GM21786 (cell line): ENCODE measurements at regions not wholly inside any gene's neighbourhood (a gene's known extent, or its start where the extent isn't known, plus 50 kb on each side); places are given as distances from the start of the nearest gene placed in this dataset.

Source experiments
- ATAC-seq: cut with Tn5 transposase; IDR thresholded peaks from one replicate; pipeline ENCODE4 v1.9.1; 2021; ENCODE audit not compliant: unreplicated experiment

DNA sequence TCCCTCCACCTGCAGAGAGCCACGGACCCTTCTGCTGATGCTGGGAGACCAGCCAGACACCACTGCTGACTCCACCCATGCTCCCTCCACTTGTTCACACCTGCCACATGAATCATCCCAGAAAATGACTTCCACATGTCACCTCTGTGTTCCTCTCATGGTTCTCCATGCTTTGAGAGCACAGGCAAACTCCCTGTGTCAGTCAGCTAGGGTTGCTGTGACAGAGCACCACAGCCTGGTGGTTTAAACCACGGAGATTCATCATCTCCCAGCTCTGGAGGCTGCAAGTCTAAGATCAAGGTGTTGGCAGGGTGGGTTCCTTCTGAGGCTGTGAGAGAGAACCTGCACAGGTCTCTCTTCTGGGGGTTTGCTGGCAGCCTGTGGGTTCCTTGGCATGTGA is 381.4 kb downstream of the GADD45G start:
- no peak for ATAC-seq

- ATAC-seq: no peak
These were observed 383.6 kb downstream of the GADD45G start for GRCh38 chr9:89988458-89988857.

DNA sequence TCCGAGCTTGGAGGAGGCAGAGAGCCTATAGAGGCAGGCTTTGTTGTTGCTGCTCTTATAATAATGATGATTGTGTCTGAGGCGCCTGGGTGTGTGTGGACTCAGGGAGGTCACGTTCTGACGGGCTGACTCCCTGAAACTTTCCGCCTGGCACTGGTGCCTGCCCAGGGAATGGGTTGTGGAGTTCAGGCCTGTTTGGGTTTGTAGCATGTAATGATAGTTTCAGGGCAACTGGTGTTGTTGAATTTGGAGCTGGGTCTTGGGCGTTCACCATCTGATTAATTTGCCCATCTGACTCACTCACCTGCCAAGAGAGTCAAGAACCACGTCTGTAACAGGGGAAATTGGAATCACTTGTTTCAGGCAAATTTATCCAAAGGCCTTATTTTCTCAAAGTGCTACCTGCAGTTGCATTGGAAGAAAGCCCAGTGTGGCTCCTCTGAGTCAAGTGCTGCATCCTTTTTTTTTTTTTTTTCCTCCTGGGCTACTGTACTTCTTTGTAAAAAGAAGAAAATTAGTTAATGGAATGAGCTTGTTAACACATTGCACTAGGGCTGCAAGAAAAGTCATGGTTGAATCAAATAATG is 386.5 kb downstream of the GADD45G start:
- ATAC-seq: no peak

GRCh38 chr9:89992326-89993198 is 387.8 kb downstream of the GADD45G start:
- ATAC-seq: no peak

DNA sequence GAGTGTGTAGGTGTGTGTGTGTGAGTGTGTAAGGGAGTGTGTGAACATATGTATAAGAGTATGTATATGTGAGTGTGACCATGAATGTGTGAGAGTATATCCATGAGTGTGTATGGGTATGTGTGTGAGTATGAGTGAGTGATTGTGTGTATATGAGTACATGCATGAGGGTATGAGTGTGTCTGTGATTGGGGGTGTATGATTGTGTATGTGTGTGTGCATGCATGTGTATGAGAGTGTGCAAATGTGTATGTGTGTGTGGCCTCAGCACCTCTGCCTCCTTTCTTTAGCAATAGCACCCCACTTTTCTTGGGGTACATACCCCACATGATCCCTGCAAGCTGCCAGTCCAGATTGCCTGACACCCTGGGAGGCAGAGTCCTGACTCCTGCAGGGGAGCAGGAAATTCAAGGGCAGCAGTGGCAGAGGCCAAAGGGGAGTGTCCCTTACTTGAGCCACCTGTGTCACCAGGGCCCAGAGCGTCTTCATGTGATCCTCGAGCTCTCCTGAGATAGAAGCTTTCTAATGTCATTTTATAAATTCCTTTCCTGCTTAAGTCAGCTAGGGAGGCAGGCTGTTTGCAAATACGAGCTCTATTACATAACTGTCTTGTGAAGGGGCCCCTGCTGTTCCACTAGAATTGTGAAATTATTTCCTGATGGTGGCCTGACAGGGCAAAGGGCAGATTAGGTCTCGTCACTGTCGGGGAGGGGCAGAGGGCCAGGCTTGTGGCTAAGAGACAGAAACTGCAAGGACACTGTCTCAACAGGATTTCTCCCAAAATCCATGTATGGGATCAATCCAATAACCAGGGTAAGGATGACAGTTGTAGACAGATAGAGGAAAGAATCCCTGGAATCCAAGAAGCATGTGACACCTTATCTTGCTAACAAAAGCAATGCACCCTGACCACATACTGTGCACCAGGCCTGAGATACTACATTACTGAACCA is 389.1 kb downstream of the GADD45G start:
- ATAC-seq: no peak

- no peak for ATAC-seq
These were observed 390.3 kb downstream of the GADD45G start for GRCh38 chr9:89994988-89995613.

- no peak for ATAC-seq
These were observed 391.3 kb downstream of the GADD45G start for GRCh38 chr9:89996116-89996515.

GRCh38 chr9:89996773-89997172 is 392.0 kb downstream of the GADD45G start:
- no peak for ATAC-seq

- ATAC-seq: no peak
These were observed 393.8 kb downstream of the GADD45G start for GRCh38 chr9:89998633-89999032.

DNA sequence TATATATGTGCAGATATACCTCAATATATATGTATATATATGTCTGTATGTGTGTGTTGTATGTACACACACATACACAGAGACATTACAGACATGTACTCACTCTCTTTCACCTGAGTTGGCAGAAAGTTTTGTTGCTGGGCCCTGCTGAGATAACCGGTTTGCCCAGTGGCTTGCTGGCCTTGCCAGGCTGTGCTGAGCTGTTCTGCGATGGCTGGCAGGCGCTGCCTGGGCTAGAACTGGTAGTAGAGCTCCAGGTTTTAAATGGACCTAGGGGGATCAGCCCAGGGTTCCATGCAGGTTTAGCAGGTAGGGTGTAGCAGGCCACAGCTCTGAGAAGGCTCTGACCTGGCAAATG is 394.3 kb downstream of the GADD45G start:
- no peak for ATAC-seq

DNA sequence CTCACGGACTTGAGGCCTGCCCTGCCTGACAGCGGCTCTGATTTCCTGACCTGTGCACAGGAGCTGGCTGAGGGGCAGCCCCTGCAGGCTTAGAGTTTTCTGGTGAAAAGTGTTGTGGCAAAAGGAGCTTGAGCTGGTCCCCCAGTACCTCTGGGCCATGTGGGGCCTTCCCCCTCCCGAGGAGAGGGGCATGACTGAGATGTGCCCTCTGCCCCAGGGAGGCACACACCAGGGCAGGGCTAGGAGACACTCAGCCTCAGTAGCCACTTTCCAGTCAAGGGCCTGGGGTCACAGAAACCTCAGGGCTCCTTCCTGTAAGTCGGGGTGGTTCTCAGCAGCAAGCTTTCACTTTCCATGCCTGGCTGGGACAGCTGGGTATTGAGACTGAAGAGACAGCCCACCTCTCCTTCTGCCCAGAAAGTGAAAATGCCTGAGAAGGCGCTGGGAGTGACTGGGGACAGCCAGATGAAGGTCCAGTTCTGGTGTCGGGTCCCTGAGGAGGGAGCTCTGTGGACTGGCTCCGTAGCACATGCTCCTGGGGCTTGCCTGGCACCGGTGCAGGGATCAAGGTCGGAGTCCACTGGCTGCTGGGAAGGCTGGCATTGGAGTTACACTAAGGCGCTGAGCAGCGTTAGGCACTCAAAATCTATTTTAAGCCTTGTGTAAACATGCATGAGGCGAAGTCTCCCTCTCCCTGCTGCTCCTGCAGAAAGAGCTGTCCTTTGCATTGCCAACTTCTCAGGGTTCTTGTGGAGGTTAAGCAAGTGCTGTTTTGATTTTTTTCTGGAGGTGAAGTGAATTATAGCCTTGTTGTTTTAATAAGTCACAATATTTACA is 394.9 kb downstream of the GADD45G start:
- peak; percentile 96 for ATAC-seq

GRCh38 chr9:90000925-90001324 is 396.1 kb downstream of the GADD45G start:
- no peak for ATAC-seq

DNA sequence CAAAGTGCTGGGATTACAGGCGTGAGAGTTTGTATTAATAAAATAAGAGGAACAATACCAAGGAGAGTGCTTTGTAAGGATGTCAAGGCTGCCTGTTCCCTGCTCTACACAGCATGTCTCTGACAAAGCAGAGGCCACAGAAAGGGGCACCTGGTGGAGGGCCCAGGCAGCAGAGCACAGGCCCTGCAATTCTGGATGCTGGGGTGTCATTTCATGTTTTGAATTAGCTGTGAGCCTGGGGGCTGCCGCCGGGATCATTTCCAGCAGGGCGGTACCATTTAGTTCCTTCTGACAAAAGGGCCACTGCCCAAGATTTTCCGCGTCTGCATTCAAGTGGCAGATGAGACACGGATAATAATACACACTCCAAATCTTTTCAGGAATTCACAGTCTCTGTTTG is 396.9 kb downstream of the GADD45G start:
- no peak for ATAC-seq

DNA sequence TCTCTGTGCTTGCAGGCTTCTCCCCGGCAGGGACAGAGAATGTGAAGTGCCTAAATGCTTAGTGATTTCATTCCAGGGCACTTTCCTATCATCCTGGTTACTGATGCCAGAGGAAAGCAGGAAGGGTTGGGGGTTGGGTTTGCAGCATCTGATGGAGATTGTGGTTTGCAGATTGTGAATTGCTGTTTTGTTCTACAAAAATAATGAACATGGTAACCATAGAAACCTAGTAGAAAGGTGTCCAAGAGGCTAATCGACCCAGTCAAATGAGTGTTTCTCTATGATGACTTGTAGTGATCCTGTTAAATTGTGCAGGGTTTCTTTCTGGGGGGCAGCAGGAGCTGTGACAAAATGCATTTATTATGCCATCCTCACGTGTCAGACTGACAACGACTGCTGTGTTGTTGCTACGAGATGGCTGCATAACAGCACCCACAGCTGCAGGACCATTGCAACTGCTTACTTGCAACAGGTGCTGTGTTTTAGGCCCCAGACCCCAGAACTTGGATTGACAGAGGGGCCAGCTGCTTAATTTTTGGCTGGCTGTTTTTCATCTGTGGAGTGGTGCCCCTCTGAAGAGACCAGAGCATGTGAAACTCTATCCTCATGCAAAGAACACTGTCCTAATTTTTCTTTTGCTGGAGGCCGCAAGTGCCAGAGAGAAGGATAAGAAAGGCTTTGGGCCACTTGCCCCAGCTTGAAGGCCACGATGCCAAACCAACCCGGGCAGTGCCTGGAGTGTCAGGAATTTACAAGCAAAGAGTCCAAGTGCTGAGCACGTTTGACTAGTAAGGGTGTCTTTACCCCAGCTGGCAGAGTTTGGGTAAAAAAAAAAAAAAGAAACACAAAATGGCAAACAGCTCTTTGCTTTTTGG is 397.8 kb downstream of the GADD45G start:
- ATAC-seq: no peak

DNA sequence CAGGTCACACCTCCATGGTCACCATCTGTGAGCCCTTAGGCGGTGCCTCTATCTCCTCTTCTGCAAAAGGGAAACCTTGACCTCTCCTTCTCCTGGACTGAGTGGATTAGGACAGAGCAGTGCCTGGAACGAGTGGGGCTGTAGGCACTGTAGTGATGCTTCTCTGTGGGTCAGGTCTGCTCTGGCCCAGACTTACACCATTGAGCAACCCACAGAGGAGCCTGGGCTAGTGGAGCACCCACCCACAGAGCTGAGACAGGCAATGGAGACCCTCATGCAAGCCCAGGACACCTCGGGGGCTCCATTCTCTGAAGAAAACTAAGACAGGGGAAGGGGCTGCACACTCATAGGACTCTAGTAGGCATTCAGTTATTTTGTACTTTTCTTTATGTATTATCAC is 400.6 kb downstream of the GADD45G start:
- ATAC-seq: no peak

- ATAC-seq: no peak
These were observed 403.0 kb downstream of the GADD45G start for GRCh38 chr9:90007516-90008440.

DNA sequence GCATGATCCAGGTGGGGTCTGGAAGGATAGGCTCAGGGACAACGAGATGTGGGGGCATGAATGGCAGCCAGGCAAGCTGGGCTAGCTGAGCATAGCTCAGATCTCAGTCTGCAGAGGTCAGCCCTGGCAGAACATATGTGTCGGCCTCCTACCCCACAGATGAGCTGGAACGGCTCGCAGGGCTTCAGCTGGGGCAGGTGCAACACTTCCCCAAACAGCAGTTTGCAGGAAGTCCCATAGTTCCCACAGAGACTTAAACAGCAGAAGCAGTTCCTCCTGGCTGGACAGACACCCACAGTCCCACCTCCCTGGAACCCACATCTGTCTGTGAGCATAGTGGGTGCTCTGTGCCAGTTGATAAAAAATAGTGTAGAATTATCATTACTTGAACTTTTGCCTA is 404.6 kb downstream of the GADD45G start:
- peak; percentile 76 for ATAC-seq

DNA sequence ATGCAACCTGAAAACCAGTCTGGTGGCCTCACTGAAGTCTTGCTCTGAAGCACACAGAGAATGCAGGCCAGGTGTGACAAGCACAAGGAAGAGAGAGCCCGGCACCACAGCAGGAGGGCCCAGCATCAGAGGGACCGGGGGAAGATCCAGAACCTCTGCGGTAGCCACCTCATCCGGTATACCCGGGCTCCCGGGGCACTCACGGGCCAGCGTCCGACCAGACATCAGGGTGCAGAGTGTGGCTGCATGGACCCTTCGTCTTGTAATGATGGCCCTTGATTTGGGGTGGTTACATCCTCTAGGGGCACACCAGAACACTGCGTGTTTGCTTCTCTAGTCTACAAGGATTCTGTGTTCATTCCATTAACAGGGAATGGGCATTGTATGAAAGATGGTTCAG is 406.0 kb downstream of the GADD45G start:
- ATAC-seq: no peak
